ENCODE measurements at regions not wholly inside any gene's neighbourhood (a gene's known extent, or its start where the extent isn't known, plus 50 kb on each side); places are given as distances from the start of the nearest gene placed in this dataset.

GRCh38 chr4:123035239-123035638 is 112.8 kb upstream of the NUDT6 start:
- TF ChIP-seq, protein P1, sequence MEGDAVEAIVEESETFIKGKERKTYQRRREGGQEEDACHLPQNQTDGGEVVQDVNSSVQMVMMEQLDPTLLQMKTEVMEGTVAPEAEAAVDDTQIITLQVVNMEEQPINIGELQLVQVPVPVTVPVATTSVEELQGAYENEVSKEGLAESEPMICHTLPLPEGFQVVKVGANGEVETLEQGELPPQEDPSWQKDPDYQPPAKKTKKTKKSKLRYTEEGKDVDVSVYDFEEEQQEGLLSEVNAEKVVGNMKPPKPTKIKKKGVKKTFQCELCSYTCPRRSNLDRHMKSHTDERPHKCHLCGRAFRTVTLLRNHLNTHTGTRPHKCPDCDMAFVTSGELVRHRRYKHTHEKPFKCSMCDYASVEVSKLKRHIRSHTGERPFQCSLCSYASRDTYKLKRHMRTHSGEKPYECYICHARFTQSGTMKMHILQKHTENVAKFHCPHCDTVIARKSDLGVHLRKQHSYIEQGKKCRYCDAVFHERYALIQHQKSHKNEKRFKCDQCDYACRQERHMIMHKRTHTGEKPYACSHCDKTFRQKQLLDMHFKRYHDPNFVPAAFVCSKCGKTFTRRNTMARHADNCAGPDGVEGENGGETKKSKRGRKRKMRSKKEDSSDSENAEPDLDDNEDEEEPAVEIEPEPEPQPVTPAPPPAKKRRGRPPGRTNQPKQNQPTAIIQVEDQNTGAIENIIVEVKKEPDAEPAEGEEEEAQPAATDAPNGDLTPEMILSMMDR (IDR thresholded peaks at IDR 0.05; ENCODE audit: low read depth, low read length) = no peak
- no peak for TF ChIP-seq EZH2phosphoT487 (IDR thresholded peaks at IDR 0.05; ENCODE audit: low read depth)
